Upper lobe of left lung (tissue), 4 donors: ENCODE measurements at regions not wholly inside any gene's neighbourhood (a gene's known extent, or its start where the extent isn't known, plus 50 kb on each side); places are given as distances from the start of the nearest gene placed in this dataset.

Experiments
- CTCF ChIP-seq, 6 experiments: fragments of 450-650 bp in 4 of 6; fragments of 200-600 bp in 2 of 6; sonication (generic) in 2 of 6; IDR thresholded peaks; one replicate each; pipeline ENCODE4 v1.5.1; 2016 to 2019; ENCODE audit warnings: antibody characterized with exemption in 6 of 6
- POLR2A ChIP-seq, 4 donors: fragments of 450-650 bp; IDR thresholded peaks; one replicate each; pipeline ENCODE4 v1.5.1; 2016 to 2017; ENCODE audit warnings: antibody characterized with exemption in 4 of 4, mild to moderate bottlenecking in 2 of 4
- POLR2AphosphoS5 ChIP-seq, 2 donors: sonication (generic); formaldehyde crosslinking; IDR thresholded peaks; one replicate each; pipeline ENCODE4 v1.5.1; 2017; ENCODE audit warnings: antibody characterized with exemption in 2 of 2

GRCh38 chr2:21910832-21911507 lies 787.2 kb downstream of the TDRD15 start:
- TF ChIP-seq CTCF (IDR thresholded peaks at IDR 0.05) (no peak), POLR2AphosphoS5 (IDR thresholded peaks at IDR 0.05) (no peak), POLR2A (IDR thresholded peaks at IDR 0.05) (no peak)
